HG03175 (cell line): ENCODE measurements at regions not wholly inside any gene's neighbourhood (a gene's known extent, or its start where the extent isn't known, plus 50 kb on each side); places are given as distances from the start of the nearest gene placed in this dataset.

Experiments used
- ATAC-seq: cut with Tn5 transposase; IDR thresholded peaks from one replicate; pipeline ENCODE4 v1.9.1; 2021; ENCODE audit warnings: mild to moderate bottlenecking, moderate library complexity; ENCODE audit not compliant: unreplicated experiment

DNA sequence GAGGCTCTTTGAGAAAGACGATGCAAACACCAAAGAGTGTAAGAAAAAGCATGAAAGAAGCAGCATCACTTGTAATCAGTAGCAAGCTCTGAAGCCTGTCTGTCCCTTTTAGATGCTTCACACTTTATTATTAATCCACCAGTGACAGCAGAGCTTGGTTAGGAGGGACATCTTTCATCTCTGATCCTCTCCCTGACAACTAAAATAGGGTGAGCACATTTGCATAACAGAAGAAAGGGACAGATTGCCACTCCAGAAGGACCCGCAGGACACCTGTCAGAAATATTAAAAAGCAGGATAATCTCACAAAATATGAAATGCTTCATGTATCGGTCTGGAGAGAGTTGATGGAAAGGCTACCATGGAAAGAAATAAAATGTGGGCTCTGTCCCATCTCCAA is 71.4 kb upstream of the MAP1B start:
- no peak for ATAC-seq

DNA sequence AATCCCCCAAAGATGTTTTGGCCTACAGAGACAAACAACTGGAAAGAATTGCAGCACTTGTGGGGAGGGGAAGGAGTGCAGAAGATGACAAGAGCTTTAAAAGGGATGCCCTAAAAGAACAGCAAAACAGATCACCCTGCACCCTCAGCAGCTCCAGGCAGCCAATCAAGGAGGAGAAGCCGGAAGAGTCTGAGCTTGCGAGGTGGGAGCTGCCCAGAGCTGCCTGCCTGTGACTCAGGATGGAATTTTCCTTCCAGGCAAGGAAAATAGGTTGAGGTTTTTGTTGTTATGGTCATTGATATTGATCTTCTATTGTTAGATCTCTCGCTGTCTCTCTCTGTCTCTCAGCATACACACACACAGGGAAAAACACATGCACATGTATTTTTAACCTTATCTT is 70.3 kb upstream of the MAP1B start:
- no peak for ATAC-seq

DNA sequence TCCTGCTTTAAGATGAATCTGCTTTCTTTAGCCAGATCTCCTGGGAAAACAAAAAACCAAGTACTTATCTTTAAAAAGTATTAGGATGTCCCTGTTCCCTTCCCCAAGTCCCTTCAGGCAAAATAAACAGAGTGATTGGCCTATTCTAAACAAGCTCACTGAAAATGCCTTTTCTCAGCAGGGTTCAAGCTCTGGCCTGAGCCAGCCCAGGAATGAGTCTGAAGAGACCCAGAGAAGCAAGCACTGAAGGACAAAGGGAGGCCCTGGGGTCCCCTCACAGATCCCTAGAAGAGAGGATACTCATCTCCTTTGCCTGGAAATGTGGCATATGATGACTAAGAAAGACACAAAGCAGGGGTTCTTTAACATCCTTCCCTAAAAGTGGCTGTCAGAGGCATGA is 66.8 kb upstream of the MAP1B start:
- no peak for ATAC-seq

DNA sequence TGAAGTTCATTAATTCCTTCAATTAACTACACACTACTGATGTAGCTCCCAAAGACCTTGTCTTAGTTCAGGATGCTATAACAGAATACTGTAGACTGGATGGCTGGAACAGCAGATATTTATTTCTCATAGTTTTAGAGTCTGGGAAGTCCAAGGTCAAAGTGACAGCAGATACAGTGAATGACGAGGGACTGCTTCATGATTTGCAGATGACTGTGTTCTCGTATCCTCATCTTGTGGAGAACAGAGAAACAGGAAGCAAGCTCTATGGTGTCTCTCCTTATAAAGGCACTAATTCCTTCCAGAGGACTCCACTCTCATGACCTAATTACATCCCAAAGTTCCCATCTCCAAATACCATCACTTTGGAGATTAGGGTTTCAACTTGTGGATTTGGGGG is 65.6 kb upstream of the MAP1B start:
- ATAC-seq, result no peak

DNA sequence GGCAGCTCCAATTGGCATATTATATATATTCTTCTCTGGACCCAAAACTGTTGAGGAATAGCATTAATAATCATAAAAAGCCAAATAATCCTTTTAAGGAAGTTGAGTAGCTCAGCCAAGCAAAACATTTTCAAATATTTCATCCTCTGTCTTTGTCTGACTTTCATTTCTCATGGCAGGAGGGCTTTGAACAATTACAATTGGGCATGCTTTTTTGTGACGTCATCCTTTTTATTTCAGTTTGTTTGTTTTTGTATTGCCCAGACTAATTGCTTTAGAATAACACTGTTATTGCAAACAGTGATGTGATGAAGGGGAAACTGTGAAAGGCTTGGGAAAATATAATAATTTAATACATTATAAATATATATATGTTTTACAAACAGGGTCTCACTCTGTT is 65.2 kb upstream of the MAP1B start:
- no peak for ATAC-seq

DNA sequence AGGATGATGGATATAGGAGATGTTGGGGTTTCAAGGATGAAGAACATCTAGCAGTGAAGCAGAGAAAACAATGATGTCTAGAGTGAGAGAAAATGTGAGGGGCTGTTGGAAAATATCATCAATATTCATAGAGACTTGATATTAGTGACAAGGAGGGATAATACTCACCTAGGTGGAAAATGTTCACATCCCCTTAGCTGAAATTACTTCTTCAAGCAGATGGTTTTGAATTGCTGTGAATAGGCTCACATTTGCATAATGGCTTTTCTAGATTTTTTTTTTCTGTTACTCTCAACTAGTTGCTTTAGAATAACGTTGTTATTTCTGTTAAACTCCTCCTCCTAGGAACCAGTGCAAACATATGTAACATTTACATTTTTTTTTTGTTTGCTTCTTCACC is 61.6 kb upstream of the MAP1B start:
- no peak for ATAC-seq

DNA sequence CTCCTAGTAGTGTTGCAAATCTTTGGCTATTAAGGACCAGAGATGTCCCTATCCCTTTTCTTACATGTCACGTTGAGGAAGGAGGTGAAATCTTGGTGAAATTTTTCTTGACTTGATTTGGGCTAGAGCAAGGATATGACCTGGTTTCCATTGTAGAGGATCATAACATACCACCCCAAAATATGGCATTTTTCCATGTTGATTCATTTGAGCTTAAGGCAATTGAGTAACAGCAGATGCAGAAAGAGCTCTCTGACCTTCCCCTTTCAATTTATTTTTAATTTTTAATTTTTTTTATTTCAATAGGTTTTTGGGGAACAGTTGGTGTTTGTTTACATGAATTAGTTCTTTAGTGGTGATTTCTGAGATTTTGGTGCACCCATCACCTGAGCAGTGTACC is 61.2 kb upstream of the MAP1B start:
- ATAC-seq, result no peak

DNA sequence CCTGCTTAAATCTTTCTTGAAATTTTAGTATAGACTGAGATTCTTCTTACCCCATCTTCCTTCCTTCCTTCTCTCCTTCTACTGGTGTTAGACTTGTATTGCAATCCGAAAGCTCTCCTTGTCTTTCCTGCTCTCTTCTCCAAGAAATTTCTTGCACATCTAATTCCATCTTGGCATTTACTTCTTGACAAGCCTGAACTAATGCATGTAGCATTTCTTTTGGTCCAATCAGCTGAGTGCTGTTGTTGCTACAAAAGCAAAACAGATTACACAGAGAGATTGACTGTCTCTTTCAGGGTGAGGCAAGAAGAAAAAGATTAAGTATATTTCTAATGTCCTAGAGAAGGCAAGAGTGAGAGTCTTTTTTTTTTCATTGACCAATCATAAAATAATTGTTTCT is 51.6 kb upstream of the MAP1B start:
- ATAC-seq, result no peak
